ENCODE measurements at regions not wholly inside any gene's neighbourhood (a gene's known extent, or its start where the extent isn't known, plus 50 kb on each side); places are given as distances from the start of the nearest gene placed in this dataset.

DNA sequence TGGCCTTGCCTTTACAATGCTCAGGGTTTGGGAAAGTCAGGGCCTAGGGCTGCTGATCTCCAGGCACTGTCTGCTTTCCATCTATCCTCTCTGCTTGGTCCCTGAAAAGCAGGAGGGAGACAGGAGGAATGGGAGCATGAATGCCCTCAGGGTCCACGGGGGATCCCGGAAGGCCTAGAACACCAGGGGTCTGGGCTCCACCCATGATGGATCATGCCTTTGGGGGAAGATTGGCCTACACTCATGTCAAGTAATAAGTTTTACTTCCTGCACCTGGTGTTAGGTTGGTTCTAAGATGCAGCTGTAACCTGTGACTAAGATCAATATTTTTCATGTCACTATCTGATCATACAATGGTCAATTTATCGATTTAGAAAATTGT lies 118.3 kb upstream of the GJB6 start:
- POLR2A ChIA-PET: no interaction called here

DNA sequence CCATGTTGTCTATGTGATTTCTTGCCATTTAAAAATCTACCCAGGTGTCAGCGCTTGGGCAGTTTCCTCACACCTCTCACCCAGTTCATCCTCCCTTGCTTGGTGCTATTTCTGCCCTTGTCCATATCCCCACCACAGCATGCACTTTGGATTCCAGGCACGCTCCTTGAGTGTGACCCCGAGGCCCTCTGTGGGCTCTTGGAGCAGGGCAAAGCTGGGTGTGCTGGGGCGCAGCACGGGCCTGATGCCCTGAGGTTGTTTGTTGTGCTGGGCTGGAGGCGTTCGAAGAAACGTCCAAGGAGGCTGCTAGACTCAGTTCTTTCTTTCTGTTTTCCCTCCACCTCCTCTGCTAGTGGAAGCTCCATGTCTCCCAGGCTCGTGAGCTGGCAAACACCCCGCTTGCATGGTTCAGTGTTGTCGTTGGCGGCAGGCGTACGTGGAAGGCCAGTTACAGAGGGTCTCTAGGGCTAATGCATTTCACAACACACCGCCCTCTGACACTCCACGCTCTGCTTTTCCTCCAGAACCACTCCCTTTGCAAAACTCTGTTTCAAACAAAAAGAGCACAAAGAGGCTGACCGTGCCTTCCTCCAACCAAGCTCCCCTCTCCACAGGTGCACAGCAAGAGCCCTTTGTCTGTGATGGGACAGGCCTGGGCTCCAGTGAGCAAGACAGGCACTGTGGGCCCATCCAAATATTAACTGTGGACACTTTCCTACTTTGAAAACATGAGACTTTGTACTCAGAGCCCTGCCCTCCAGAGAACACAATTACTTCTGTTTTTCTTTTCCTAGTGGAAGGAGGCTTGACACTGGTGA lies 117.7 kb upstream of the GJB6 start:
- TF ChIP-seq RXRA (IDR thresholded peaks at IDR 0.05; ENCODE audit: borderline replicate concordance, low read depth): no peak
- POLR2A ChIA-PET: no interaction called here

More for the DNA sequence above, 118.3 kb upstream of the GJB6 start:
- H3K9me3 ChIP-seq: no peaks in the 10 kb centered on the region
- peaks cover 3% of the 10 kb centered on the region for H3F3A ChIP-seq (replicated peaks; ENCODE audit: insufficient read depth)
- WGBS (ENCODE audit: low lambda C conversion rate): 19% methylated on average over 3 of the region's 3 CpGs
- no peak for TF ChIP-seq FOXJ3 (CRISPR knock-in tag; IDR thresholded peaks at IDR 0.05)
- TF ChIP-seq, protein P1, sequence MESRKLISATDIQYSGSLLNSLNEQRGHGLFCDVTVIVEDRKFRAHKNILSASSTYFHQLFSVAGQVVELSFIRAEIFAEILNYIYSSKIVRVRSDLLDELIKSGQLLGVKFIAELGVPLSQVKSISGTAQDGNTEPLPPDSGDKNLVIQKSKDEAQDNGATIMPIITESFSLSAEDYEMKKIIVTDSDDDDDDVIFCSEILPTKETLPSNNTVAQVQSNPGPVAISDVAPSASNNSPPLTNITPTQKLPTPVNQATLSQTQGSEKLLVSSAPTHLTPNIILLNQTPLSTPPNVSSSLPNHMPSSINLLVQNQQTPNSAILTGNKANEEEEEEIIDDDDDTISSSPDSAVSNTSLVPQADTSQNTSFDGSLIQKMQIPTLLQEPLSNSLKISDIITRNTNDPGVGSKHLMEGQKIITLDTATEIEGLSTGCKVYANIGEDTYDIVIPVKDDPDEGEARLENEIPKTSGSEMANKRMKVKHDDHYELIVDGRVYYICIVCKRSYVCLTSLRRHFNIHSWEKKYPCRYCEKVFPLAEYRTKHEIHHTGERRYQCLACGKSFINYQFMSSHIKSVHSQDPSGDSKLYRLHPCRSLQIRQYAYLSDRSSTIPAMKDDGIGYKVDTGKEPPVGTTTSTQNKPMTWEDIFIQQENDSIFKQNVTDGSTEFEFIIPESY (IDR thresholded peaks at IDR 0.05; ENCODE audit: borderline replicate concordance, low read depth): no peak
- no peak for TF ChIP-seq EP300 (IDR thresholded peaks at IDR 0.05; ENCODE audit: borderline replicate concordance in 1 of 2, low read depth in 1 of 2, low read length in 1 of 2)
- TF ChIP-seq, protein P2, sequence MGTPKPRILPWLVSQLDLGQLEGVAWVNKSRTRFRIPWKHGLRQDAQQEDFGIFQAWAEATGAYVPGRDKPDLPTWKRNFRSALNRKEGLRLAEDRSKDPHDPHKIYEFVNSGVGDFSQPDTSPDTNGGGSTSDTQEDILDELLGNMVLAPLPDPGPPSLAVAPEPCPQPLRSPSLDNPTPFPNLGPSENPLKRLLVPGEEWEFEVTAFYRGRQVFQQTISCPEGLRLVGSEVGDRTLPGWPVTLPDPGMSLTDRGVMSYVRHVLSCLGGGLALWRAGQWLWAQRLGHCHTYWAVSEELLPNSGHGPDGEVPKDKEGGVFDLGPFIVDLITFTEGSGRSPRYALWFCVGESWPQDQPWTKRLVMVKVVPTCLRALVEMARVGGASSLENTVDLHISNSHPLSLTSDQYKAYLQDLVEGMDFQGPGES (IDR thresholded peaks at IDR 0.05; ENCODE audit: low read depth, low read length): no peak
- no peak for TF ChIP-seq TCF12 (IDR thresholded peaks at IDR 0.05)
- no peak for TF ChIP-seq TEAD4 (IDR thresholded peaks at IDR 0.05; ENCODE audit: borderline replicate concordance, insufficient read depth)
- H3K9me2 ChIP-seq: no peaks in the 10 kb centered on the region
- no peak overlapping the region for H3K9ac ChIP-seq
- CTCF ChIA-PET: no interaction called here
- no peaks in the 10 kb centered on the region for H3K27me3 ChIP-seq (ENCODE audit: insufficient read depth)
- no peak for DNase-seq
- H3K36me3 ChIP-seq (replicated peaks in 1 of 2; ENCODE audit: control insufficient read depth in 1 of 2, insufficient read depth in 2 of 2, low read length in 1 of 2): no peaks in the 10 kb centered on the region
- H3K79me2 ChIP-seq (ENCODE audit: insufficient read depth): no peaks in the 10 kb centered on the region
- H3K4me3 ChIP-seq (ENCODE audit: low read depth in 2 of 2, low read length in 1 of 2): no peak overlapping the region
- no peak overlapping the region for H3K4me2 ChIP-seq
- H3K4me1 ChIP-seq (ENCODE audit: control insufficient read depth in 1 of 2, insufficient read depth in 2 of 2, low read depth in 1 of 2, low read length in 1 of 2): no peaks in the 10 kb centered on the region
- H4K20me1 ChIP-seq (ENCODE audit: insufficient read depth): no peaks in the 10 kb centered on the region
- H3K27ac ChIP-seq (ENCODE audit: low read depth in 2 of 2, low read length in 1 of 2): no peak overlapping the region
- H2AFZ ChIP-seq (ENCODE audit: low read depth): no peak overlapping the region

More for the DNA sequence above, 117.7 kb upstream of the GJB6 start:
- Histone ChIP-seq H3K4me3 (ENCODE audit: low read depth in 2 of 2, low read length in 1 of 2) (no peak overlapping the region), H3K79me2 (ENCODE audit: insufficient read depth) (no peaks in the 10 kb centered on the region), H3K36me3 (replicated peaks in 1 of 2; ENCODE audit: control insufficient read depth in 1 of 2, insufficient read depth in 2 of 2, low read length in 1 of 2) (no peaks in the 10 kb centered on the region), H3F3A (replicated peaks; ENCODE audit: insufficient read depth) (peaks cover 3% of the 10 kb centered on the region), H3K4me2 (no peak overlapping the region), H3K9me3 (no peaks in the 10 kb centered on the region), H3K4me1 (ENCODE audit: control insufficient read depth in 1 of 2, insufficient read depth in 2 of 2, low read depth in 1 of 2, low read length in 1 of 2) (no peaks in the 10 kb centered on the region), H3K9me2 (no peaks in the 10 kb centered on the region), H4K20me1 (ENCODE audit: insufficient read depth) (no peaks in the 10 kb centered on the region), H3K27ac (ENCODE audit: low read depth in 2 of 2, low read length in 1 of 2) (no peak overlapping the region), H3K9ac (no peak overlapping the region), H2AFZ (ENCODE audit: low read depth) (no peak overlapping the region), H3K27me3 (ENCODE audit: insufficient read depth) (no peaks in the 10 kb centered on the region)
- 60% methylated on average over 16 of the region's 17 CpGs for WGBS (ENCODE audit: low lambda C conversion rate)
- no peak for DNase-seq
- CTCF ChIA-PET: no interaction called here
